Urothelium cell line (cell line): ENCODE measurements at regions not wholly inside any gene's neighbourhood (a gene's known extent, or its start where the extent isn't known, plus 50 kb on each side); places are given as distances from the start of the nearest gene placed in this dataset.
A peak's percentile ranks its signal among the peaks of the same experiment; 100 is the strongest.

ENCODE experiments used
- DNase-seq: peaks from one replicate; pipeline ENCODE4 v3.0.0; 2011; ENCODE audit warnings: low spot score, mixed read lengths
- FAIRE-seq: peaks from 2 replicates; lab custom pipeline; 2011; peaks lifted over from hg19 to GRCh38; lab: Jason Lieb, UNC

GRCh38 chr5:67363963-67364362 is 167.4 kb upstream of the CD180 start:
- DNase-seq (no peak), FAIRE-seq (no peak)

- FAIRE-seq: no peak
- DNase-seq: no peak
Measured at GRCh38 chr5:67363180-67363709, 166.6 kb upstream of the CD180 start.

DNA sequence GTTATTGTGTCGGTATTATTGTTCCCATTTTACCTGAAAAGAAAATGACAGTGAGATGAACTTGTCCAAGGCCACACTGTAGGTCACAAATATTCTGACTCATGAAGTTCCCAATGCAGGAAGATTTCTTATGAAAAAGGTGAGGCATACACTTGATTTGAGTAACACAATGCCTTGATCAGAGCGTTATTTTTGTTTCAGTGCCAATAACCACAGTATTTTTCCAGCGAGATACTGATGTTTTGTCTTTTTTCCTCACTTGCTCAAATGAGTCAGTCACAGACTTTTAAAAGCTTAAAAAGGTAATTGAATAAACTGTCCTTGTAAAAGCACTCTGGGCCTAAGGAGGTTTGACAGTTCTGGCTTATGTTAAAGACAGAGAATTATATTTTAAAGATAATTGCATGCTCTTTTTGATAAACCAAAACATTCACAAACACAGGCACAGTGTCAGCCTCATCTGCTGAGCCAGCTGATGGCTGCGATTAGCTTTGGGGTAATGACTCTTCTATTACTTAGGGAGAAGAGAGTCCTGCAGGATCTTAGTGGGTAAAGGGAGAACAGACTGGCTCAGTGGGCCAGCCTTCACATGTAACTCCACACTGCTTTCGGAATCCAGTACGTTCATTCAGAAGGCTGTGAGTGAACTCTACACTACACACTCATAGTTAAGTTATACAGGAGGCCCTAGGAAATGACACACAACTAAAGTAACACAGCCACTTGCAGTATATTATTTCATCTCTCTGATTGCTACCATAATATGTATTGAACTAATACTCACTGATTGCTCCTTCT is 165.5 kb upstream of the CD180 start:
- FAIRE-seq (no peak), DNase-seq (no peak)

GRCh38 chr5:67360047-67360446 is 163.4 kb upstream of the CD180 start:
- FAIRE-seq: no peak

GRCh38 chr5:67358186-67358585 is 161.6 kb upstream of the CD180 start:
- FAIRE-seq (no peak), DNase-seq (no peak)

More at GRCh38 chr5:67360047-67360446, 163.4 kb upstream of the CD180 start:
- no peak for DNase-seq

DNA sequence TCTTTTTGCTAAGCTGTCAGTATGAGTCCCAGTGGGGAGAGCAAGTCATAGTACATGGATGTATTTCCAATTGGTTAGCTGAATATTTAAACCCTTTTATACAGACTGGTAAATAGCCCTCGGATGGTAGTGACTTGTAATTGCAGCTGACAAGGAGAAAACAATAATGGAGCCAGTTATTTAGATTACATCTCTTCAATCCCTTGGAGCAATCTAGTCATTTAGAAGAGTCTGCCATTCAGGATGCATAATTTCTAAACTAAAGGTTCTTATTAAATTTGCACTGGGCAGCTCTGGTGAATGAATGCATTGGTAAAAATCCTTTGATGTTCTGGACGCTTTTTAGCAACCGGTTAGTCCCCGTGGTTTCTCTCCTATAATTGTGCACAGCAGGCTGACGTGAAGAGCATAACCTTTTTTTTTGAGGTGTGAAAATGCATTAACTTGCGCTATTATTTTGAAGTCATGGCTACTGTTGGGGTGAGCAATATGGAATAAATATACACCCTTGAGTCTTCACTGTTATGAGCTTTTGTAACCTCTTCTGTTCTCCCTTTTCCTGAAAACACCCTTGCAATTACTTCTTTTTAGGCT is 158.6 kb upstream of the CD180 start:
- no peak for DNase-seq

DNA sequence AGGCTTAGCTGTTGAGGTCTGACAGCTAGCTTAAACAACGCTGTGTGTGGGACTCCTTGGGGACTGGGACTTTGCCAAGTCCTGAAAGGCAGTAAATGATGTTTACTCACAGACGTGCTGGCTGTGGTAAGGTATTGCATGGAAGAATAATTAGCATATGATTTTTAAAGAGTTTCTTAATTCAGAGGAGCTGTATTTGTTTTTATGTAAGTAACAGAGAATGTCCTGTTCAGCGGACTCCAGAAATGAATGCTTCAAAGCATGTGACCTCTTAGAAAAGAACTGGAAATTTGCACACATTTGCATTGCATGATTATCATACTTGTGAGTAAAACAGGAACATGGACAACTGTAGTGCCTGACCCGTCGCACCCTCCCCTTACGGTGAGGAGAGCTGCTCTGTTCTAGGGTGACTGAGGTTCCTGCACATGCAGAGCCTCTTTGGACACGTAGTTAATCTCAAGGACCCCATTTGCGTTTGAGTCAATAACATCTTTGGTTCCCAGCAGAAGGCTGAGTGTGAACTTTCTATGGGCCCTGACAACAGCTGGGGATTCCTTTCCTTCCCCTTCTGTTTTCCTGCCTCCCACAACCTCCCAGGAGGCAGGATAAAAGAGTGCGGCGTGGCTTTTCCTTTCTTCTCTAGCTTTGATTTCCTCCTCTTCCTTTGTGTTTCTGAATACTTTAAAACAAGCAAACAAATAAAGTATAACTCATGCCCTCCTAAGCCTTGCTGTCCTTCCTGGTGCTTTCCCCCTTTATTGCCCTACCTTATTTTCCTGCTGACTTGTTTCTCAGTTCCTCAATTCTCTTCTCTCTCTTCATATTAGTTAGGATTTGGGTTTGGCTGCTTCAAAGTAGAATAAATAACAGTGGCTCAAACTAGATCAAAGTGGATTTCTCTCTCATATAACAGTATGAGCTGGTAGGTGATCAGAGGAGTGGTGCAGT is 157.2 kb upstream of the CD180 start:
- no peak for DNase-seq
- FAIRE-seq: no peak

More for the DNA sequence above, 158.6 kb upstream of the CD180 start:
- FAIRE-seq: no peak

DNA sequence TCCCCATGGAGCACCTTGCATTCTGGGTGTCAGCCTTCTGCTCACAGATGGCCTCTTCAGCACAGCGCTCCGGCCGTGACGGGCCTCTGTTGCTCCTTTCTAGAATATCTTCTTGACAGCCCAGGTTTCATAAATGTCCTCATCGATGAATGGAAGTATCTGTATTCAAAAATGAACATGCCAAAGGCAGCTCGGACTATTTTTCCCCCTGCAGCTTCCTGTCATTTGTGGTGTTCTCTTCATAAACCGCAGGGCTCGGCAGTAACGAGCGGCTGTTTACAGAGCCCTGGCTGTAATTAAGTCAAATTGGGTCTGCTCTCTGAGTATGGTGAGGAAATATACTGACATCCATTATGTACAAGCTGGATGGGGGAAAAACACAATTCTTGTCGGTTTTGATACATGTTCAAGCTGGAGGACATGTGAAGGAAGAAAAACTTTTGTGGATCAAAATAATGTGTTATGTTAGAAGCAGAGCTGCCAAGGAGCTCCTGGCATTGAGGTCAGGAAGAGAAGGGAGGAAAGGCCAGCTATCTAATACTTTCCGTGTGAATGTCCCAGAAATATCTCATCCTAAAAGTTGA is 154.1 kb upstream of the CD180 start:
- DNase-seq (no peak), FAIRE-seq (no peak)

DNA sequence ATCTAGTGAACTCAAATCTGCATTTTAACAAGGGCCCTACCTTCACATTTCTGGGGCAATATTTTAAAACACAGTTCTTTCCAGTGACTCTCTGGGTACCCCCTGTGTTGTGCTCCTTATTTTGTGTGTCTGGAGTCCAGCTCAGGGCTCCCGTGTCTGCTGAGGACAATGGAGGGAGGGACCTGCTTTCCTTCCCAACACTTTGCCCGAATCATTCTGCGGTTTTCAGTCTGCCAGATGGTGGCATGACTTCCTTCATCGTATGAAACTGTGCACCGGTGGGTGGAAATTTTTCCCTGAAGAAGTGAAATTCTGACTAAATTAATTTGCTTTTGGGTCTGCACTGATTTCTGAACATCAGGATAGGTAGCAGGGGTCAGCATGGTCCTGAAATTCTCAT is 153.6 kb upstream of the CD180 start:
- DNase-seq: peak; percentile 16
- no peak for FAIRE-seq

- no peak for FAIRE-seq
- no peak for DNase-seq
Measured at GRCh38 chr5:67347821-67348220, 151.2 kb upstream of the CD180 start.

DNA sequence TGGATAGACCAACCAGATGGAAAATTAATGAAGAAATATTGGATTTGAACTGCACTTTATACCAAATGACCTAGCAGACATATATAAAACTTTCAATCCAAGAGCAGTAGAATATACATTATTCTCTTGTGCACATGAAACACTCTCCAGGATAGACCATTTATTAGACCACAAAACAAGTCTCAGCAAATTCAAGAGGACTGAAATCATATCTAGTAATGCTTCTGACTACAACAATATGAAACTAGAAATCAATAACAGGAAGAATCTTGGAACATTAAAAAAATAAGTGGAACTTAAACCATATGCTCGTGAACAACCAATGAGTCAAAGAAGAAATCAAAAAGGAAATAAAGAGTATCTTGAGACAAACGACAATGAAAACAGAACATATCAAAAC is 150.0 kb upstream of the CD180 start:
- FAIRE-seq: no peak
- no peak for DNase-seq

DNA sequence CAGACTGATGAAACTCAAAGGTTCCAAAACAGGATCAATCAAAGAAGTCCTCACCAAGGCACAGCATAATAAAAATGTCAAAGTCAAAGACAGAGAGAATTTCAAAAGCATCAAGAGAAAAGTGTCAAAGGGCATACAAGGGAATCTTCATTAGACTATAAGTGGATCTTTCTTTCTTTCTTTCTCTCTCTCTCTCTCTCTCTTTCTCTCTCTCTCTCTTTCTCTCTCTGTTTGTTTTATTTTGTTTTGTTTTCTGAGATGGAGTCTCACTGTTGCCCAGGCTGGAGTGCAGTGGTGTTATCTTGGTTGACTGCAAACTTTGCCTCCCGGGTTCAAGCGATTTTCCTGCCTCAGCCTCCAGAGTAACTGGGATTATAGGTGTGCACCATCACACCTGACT is 148.3 kb upstream of the CD180 start:
- DNase-seq (no peak), FAIRE-seq (no peak)

DNA sequence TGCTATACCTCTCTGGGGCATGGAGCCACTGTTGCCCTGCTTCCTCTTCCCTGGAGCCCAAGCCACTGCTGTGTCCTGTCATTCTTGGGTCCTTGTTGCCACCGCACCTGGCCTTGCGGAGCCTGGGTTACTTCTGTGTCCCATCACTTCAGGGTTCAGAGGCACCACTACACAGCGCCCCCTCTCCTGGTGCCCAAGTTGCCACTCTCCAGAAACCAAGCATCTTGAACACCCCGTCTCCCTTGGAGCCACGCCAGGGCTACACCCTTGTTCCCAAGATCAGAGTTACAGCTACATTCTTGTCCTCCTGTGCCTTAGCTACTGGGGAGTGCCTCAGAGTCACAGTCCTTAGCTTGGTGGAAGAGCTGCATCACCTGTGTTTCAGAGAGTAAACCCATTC is 147.2 kb upstream of the CD180 start:
- no peak for FAIRE-seq
- DNase-seq: no peak

DNA sequence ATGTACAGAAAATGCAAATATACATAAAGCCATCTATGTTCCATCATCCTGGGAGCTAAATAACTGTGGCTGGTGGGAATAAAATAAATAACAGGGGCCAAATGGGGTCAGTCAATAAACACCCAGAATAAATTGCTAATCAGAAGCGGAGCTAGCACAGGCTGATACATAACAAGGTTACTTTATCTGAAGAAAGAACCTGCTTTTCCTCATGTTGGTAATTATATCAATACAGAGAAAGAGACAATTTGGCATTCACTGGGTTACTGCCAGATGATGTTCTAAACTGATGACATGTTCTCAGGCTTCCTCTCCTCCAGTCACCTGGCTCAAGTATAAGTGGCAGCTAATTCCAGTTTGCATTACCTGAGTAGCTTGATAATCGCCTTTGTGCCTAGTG is 144.9 kb upstream of the CD180 start:
- FAIRE-seq (no peak), DNase-seq (no peak)

GRCh38 chr5:67339219-67339767 is 142.7 kb upstream of the CD180 start:
- FAIRE-seq: no peak
- no peak for DNase-seq

GRCh38 chr5:67338421-67338820 is 141.8 kb upstream of the CD180 start:
- no peak for FAIRE-seq

GRCh38 chr5:67337751-67338150 is 141.2 kb upstream of the CD180 start:
- FAIRE-seq: no peak
- no peak for DNase-seq

More at GRCh38 chr5:67338421-67338820, 141.8 kb upstream of the CD180 start:
- no peak for DNase-seq

DNA sequence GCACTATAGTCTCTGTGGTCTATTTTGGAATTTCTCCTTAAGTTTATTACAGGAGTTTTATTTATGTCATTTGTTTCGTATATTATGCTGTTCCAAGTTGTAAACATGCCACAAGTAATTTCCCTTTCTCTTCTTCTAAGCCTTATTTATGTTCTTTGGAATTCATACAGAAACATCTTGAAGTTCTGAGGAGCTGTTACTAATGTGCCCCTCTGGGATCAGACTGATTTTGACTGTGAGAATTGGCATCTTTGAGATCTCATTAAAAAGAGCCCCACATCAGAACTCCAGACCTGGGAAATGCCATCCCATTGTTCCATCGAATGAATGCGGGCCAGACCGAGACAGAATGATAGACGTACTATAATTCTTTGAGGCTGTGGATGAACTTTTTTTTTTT is 138.8 kb upstream of the CD180 start:
- no peak for FAIRE-seq
- no peak for DNase-seq

DNA sequence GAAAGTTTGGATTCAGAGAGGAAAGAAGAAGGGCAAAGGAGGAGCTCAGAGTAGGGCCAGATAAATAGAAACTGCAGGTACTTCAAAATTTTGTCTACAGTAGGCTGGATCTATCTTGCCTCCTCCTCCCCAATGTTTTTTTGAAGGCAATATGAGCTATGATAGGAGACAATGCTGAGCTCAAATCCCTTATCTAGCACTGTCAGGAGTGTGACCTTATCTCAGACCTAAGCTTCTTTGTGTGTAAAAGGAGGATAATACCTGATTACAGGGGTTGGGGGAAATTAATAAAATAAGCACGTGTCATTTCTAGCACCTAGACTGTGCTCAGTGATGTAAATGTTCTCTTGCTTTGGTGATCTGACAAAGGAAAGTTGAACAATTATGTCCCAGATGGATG is 137.8 kb upstream of the CD180 start:
- no peak for FAIRE-seq
- DNase-seq: no peak

DNA sequence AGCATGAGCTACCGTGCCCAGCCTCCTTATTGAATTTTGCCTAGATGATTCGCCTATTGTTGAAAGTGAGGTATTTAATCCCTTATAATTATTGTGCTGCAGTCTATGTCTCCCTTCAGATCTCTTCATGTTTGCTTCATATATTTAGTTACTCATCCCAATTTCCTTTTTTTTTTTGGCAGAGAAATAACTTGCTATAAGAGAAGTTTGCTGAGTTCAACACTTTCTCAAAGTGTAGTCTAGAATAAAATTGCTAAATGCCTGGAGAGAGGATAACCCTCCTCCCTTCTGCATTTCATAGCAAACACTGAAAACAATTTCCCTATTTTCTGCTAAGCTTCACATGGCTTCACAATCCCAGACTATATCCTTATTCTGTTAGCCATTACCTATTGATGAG is 136.6 kb upstream of the CD180 start:
- DNase-seq: no peak
- no peak for FAIRE-seq
